ENCODE measurements at regions not wholly inside any gene's neighbourhood (a gene's known extent, or its start where the extent isn't known, plus 50 kb on each side); places are given as distances from the start of the nearest gene placed in this dataset.

DNA sequence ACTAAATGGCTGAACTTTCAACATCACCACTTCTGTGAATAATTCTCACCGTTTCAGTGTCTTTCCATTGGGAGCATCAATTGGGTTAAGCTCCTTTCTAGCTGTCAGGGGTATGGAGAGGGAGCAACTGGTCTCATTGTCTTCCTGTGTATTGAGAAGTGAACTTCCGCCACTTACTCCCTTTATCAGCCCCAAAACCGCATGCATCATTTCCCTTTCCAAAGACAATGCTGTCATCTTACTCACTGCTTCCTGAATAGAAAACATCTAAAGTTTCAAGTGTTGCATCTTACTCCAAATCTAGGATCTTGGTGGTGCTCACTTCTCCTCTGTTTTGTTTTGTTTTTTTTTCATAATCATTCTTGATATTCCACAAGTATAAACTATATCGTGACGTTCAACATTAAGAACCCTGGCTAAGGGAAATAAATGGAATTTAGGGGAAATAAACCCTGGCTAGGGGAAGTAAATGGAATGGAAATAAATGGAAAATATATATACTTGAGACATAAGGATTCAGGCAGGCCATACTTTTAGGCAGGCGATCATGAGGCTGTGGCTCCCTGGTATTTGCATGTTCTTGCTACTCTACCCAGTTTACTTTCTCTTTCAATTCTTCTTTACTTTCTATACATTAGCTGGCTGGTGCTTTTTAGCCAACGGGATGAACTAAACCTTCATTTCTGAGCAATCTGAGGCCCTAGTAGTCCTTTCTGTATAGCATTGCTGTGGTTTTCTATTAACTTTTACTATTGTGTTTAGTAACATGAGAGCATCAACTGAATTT lies 371.9 kb downstream of the BMPER start:
- no peak for DNase-seq

GRCh38 chr7:34277803-34278199 lies 372.5 kb downstream of the BMPER start:
- no peak for DNase-seq

DNA sequence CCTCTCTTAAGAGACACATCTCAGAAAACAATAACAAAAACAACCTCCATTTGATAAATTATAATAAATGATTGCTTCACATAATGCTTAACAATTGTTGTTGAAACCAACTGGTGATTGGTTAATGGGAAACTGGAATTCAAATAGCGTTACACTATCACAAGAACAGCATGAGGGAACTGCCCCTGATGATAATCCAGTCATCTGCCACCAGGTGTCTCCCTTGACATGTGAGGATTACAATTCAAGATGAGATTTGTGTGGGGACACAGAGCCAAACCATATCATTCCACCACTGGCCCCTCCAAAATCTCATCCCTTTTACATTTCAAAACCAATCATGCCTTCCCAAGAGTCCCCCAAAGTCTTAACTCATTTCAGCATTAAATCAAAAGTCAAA lies 375.9 kb downstream of the BMPER start:
- DNase-seq = no peak

DNA sequence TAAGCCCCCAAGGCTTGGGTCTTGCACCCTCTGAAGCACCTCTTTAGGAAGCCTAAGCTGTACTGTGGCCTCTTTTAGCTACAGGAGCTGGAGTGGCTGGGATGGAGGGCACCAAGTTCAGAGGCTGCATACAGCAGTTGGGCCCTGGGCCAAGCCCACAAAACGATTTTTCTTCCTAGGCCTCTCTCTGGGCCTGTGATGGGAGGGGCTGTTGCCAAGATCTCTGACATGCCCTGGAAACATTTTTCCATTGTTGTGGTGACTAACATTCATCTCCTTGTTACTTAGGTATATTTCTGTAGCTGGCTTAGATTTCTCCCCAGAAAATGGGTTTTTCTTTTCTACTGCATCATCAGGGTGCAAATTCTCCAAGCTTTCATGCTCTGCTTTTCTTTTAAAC lies 375.7 kb upstream of the NPSR1 start:
- no peak for DNase-seq

- DNase-seq = no peak
Observed at GRCh38 chr7:34296663-34297062, 361.4 kb upstream of the NPSR1 start.

GRCh38 chr7:34298492-34299013 lies 359.5 kb upstream of the NPSR1 start:
- DNase-seq = no peak

- DNase-seq = no peak
Observed at GRCh38 chr7:34299066-34299465, 359.0 kb upstream of the NPSR1 start.

GRCh38 chr7:34307540-34307939 lies 350.5 kb upstream of the NPSR1 start:
- DNase-seq = no peak

DNA sequence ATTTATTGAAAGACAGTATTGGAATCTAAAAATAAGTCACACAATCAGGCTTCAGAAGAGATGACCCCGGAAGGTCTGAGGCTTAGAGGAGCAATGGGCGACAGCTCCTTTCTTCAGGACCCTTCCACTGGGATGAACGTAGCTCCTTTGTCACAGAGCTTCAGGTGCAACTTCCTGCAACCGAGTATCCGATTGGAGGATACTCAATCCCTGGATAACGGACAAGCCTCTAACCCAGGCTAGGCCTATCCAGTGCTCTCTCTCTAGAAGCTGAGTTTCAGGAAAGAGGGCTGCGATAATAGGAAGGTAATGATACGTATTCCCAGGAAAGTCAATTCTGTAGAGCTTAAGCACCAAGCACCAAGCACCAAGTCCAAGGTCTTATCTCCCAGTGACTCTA lies 349.4 kb upstream of the NPSR1 start:
- no peak for DNase-seq

DNA sequence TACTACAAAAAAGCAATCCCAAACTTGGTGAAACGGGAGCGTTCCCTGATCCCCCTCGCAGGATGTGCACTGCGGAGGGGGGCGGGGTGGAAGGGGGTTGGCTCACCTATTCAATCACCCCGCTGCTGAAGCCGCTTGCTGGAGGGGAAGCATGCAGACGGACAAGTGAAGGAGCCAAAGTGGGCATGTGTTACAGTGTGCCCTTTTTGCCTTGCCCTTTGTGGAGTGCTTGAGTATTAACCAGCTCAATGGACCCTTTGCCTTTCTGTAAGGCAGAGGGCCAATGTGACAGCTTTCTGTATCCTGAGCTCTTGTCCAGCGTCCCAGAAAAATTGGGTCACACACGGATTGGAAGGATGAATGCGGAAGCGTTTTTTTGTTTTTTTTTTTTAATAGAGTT lies 348.9 kb upstream of the NPSR1 start:
- DNase-seq = no peak

DNA sequence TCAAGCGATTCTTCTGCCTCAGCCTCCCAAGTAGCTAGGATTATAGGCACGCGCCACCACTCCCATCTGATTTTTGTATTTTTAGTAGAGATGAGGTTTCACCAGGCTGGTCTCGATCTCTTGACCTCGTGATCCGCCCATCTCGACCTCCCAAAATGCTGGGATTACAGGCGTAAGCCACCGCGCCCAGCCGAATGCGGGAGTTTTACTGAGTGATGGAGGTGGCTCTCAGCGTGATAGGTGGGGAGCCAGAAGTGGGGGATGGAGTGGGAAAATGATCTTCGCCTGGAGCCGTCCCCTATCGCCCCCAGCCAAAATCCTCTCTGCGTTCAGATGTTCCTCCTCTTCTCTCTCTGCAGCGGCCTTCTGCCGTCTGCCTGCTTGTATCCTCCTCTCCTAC lies 348.4 kb upstream of the NPSR1 start:
- no peak for DNase-seq

- no peak for DNase-seq
Observed at GRCh38 chr7:34311591-34311990, 346.4 kb upstream of the NPSR1 start.

DNA sequence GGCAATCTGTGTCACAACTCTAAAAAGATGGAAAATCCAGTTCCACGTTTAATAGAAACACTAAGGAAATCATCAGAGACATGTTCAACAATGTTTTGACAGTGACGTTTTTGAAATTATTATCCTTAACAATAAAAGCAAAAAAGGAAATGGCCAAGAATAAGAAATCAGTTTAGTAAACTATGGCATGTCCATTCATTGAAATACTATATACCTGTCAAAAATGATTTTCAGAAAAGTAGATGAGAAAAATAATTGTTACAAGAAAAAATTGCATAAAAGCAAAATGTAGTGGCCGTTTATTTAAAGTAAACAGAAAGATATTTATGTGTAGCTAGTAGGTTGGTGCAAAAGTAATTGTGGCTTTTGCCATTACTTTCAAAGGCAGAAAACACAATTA lies 345.4 kb upstream of the NPSR1 start:
- DNase-seq = no peak

GRCh38 chr7:34313289-34313688 lies 344.7 kb upstream of the NPSR1 start:
- DNase-seq = no peak

DNA sequence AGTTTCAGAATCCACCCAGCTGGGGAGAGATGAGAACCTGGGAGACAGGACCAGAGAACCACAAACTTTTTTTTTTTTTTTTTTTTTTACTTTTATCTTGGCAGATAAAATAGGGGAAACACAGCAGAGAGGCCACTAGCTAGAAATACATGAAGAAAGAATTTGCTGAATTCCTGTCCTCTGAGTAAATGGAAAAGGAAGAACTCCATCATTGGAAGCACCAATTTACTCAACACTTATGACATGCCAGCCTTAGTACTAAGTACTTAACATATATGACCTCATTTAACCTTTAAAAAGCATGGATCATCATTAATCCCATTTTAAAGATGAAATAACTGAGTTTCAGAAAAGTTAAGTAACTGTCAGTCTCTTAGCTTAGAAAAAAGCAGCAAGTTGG lies 343.0 kb upstream of the NPSR1 start:
- DNase-seq = no peak

- no peak for DNase-seq
Observed at GRCh38 chr7:34317039-34317438, 341.0 kb upstream of the NPSR1 start.

DNA sequence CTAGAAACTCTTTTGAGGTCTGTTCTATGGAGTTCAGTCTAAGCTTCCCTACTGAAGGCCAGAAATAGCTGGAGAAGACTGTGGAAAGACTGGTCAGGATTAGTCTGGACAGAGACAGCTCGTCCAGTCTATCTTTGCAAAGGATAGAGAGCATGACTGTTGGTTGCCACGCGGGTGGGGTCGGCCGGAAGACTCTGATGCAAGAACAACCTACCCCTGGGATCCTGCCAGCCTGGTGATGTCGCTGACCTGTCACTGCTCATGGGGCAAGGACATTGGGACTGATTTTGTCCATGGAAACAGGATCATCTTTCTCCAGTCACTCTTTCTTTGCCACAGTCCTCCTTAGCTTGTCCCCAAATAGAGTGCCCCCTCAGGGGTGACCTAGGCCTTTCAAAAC lies 337.6 kb upstream of the NPSR1 start:
- DNase-seq = no peak

GRCh38 chr7:34320926-34321661 lies 336.9 kb upstream of the NPSR1 start:
- DNase-seq = peak; percentile 64

GRCh38 chr7:34322841-34323240 lies 335.2 kb upstream of the NPSR1 start:
- no peak for DNase-seq

DNA sequence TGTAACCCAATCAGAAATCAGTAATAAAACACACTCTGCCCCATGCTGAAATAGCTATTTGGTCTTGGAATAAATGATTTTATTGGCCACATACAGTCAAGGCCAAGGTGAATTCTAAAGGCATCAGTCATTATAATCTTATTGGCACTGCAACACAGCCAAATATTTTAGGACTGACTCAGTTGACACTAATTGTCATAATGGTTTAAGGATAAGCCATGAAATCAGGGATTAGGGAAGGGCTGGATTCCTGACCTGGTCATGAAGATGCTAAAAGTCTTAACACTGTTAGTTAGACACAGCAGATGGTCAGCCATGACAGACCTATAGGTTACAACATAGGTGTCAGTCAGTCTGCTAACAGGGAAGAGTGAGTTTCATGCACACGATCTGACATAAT lies 330.3 kb upstream of the NPSR1 start:
- no peak for DNase-seq

GRCh38 chr7:34330308-34330707 lies 327.7 kb upstream of the NPSR1 start:
- DNase-seq = no peak

DNA sequence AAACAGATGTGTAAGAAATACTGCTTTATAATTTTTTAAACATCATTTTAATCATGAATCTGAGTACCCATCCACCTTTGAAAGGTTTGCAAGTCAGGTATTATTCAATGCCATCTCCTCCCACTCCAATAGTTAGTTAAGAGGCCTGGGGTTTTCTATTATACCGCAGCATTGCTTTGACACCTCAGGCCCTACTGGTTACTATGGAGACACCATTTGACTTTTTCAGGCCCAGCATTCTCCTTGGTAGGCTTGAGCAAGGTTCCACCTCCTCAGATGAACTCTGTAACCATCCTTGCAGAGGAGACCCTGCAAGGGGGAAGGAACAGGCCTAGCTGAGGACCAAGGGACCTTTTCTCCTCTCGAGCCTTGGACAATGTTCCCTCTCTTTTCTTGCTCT lies 326.9 kb upstream of the NPSR1 start:
- no peak for DNase-seq

GRCh38 chr7:34332006-34332405 lies 326.0 kb upstream of the NPSR1 start:
- no peak for DNase-seq

GRCh38 chr7:34333184-34333583 lies 324.8 kb upstream of the NPSR1 start:
- DNase-seq = no peak

Measured in T1000 (cell line).